IMR-90 (cell line): ENCODE measurements at regions not wholly inside any gene's neighbourhood (a gene's known extent, or its start where the extent isn't known, plus 50 kb on each side); places are given as distances from the start of the nearest gene placed in this dataset.

Experiments
- BHLHE40 ChIP-seq: fragments of 150-350 bp; IDR thresholded peaks from 2 replicates; pipeline ENCODE4 v1.6.1; 2016; ENCODE audit warnings: mild to moderate bottlenecking, low read depth, low read length
- CEBPB ChIP-seq: IDR thresholded peaks from 2 replicates; pipeline ENCODE4 v1.6.1; 2012; ENCODE audit warnings: low read depth, low read length, improper control_type of control experiment
- MAZ ChIP-seq: IDR thresholded peaks from 2 replicates; pipeline ENCODE4 v1.6.1; 2012; ENCODE audit warnings: low read depth, mild to moderate bottlenecking, low read length, improper control_type of control experiment, moderate library complexity, borderline replicate concordance
- POLR2A ChIP-seq: IDR thresholded peaks from 2 replicates; pipeline ENCODE4 v1.6.1; 2012; ENCODE audit warnings: mild to moderate bottlenecking, low read depth, low read length
- RAD21 ChIP-seq: IDR thresholded peaks from 2 replicates; pipeline ENCODE4 v1.6.1; 2012; ENCODE audit warnings: low read length, improper control_type of control experiment
- RCOR1 ChIP-seq: IDR thresholded peaks from 2 replicates; pipeline ENCODE4 v1.6.1; 2012; ENCODE audit warnings: mild to moderate bottlenecking, low read length, improper control_type of control experiment; ENCODE audit not compliant: insufficient replicate concordance
- RFX5 ChIP-seq: IDR thresholded peaks from 2 replicates; pipeline ENCODE4 v1.8.0; 2012; ENCODE audit warnings: low read depth, mild to moderate bottlenecking, low read length, moderate library complexity
- SMC3 ChIP-seq: fragments of 150-350 bp; IDR thresholded peaks from 2 replicates; pipeline ENCODE4 v1.6.1; 2016; ENCODE audit warnings: low read depth, mild to moderate bottlenecking, antibody characterized with exemption, low read length, moderate library complexity
- TF ChIP-seq, protein P1 (sequence below): conservative IDR thresholded peaks from 2 replicates; pipeline ENCODE4 v1.5.1; 2012; ENCODE audit warnings: mild to moderate bottlenecking, low read depth, low read length, improper control_type of control experiment
- TF ChIP-seq, protein P2 (sequence below): fragments of 150-350 bp; IDR thresholded peaks from 2 replicates; pipeline ENCODE4 v1.6.1; 2016; ENCODE audit warnings: low read depth, mild to moderate bottlenecking, low read length, moderate library complexity, borderline replicate concordance
- TF ChIP-seq, protein P3 (sequence below): fragments of 150-350 bp; IDR thresholded peaks from 2 replicates; pipeline ENCODE4 v1.6.1; 2017; ENCODE audit warnings: mild to moderate bottlenecking, antibody characterized with exemption, low read length, low read depth

DNA sequence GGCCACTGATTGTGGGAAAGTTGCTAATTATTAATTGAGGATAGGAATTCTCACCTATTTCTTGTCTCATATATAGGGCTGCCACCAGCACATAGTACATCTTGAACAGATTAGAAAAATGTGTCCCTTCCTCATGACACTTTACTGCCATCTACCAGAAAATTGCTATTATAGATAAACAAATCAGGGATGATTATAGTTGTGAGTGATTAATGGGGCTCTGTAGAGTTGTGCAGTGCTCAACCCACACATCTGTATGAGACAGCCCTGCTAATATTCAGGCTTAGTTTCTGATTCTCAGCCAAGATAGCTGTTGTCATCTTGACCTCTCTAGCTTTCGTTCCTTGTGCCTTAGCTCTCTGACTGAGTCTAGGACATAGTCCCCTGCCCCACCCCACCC lies 373.3 kb downstream of the TLE4 start:
- TF ChIP-seq, protein P1, sequence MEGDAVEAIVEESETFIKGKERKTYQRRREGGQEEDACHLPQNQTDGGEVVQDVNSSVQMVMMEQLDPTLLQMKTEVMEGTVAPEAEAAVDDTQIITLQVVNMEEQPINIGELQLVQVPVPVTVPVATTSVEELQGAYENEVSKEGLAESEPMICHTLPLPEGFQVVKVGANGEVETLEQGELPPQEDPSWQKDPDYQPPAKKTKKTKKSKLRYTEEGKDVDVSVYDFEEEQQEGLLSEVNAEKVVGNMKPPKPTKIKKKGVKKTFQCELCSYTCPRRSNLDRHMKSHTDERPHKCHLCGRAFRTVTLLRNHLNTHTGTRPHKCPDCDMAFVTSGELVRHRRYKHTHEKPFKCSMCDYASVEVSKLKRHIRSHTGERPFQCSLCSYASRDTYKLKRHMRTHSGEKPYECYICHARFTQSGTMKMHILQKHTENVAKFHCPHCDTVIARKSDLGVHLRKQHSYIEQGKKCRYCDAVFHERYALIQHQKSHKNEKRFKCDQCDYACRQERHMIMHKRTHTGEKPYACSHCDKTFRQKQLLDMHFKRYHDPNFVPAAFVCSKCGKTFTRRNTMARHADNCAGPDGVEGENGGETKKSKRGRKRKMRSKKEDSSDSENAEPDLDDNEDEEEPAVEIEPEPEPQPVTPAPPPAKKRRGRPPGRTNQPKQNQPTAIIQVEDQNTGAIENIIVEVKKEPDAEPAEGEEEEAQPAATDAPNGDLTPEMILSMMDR, result no peak
- TF ChIP-seq CEBPB (no peak), POLR2A (no peak), MAZ (no peak), RFX5 (no peak), BHLHE40 (no peak), RAD21 (no peak), SMC3 (no peak), RCOR1 (no peak)
- TF ChIP-seq, protein P2, sequence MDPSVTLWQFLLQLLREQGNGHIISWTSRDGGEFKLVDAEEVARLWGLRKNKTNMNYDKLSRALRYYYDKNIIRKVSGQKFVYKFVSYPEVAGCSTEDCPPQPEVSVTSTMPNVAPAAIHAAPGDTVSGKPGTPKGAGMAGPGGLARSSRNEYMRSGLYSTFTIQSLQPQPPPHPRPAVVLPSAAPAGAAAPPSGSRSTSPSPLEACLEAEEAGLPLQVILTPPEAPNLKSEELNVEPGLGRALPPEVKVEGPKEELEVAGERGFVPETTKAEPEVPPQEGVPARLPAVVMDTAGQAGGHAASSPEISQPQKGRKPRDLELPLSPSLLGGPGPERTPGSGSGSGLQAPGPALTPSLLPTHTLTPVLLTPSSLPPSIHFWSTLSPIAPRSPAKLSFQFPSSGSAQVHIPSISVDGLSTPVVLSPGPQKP, result no peak
- TF ChIP-seq, protein P3, sequence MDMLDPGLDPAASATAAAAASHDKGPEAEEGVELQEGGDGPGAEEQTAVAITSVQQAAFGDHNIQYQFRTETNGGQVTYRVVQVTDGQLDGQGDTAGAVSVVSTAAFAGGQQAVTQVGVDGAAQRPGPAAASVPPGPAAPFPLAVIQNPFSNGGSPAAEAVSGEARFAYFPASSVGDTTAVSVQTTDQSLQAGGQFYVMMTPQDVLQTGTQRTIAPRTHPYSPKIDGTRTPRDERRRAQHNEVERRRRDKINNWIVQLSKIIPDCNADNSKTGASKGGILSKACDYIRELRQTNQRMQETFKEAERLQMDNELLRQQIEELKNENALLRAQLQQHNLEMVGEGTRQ, result no peak
